ENCODE measurements at regions not wholly inside any gene's neighbourhood (a gene's known extent, or its start where the extent isn't known, plus 50 kb on each side); places are given as distances from the start of the nearest gene placed in this dataset.

- no peaks in the 10 kb centered on the region for H3K9me3 ChIP-seq
- 43% methylated on average over 6 of the region's 6 CpGs for WGBS (ENCODE audit: insufficient coverage, low coverage, low lambda C conversion rate, missing lambda C conversion rate)
- no peaks in the 10 kb centered on the region for H3K36me3 ChIP-seq
- DNase-seq (no peak), ATAC-seq (peak in 2 of 4 donors; percentile 41 to 72)
- no peaks in the 10 kb centered on the region for H3K4me1 ChIP-seq
- TF ChIP-seq CTCF (IDR thresholded peaks at IDR 0.05): no peak
- TF ChIP-seq POLR2A (IDR thresholded peaks at IDR 0.05): no peak
- H3K27me3 ChIP-seq: no peaks in the 10 kb centered on the region
- peak overlapping the region in 1 of 3 donors; percentile 8 for H3K27ac ChIP-seq
- no peak overlapping the region for H3K4me3 ChIP-seq
- intact Hi-C loops (cut with DNase I): no loop called here
These were observed 49.6 kb upstream of the OSMR start for GRCh38 chr5:38795986-38796741.

Data from right lobe of liver (tissue), 6 donors.